PC-9 (cell line): ENCODE measurements at regions not wholly inside any gene's neighbourhood (a gene's known extent, or its start where the extent isn't known, plus 50 kb on each side); places are given as distances from the start of the nearest gene placed in this dataset.

Source experiments
- CTCF ChIP-seq: fragments of 200-600 bp; sonication (generic); conservative IDR thresholded peaks from 2 replicates; pipeline ENCODE4 v1.6.1; 2017; ENCODE audit warnings: mixed run types, antibody characterized with exemption, mild to moderate bottlenecking, moderate library complexity
- EZH2 ChIP-seq: fragments of 200-600 bp; sonication (generic); IDR thresholded peaks from 2 replicates; pipeline ENCODE4 v1.8.0; 2017; ENCODE audit warnings: antibody characterized with exemption, low read depth

GRCh38 chr21:41603476-41603875 is 95.5 kb upstream of the TMPRSS2 start:
- TF ChIP-seq CTCF (no peak), EZH2 (no peak)
